NCI-H1694 (cell line): ENCODE measurements at regions not wholly inside any gene's neighbourhood (a gene's known extent, or its start where the extent isn't known, plus 50 kb on each side); places are given as distances from the start of the nearest gene placed in this dataset.

Source experiments
- DNase-seq: peaks from one replicate; lab custom pipeline; 2025; lab: John Stamatoyannopoulos, UW

DNA sequence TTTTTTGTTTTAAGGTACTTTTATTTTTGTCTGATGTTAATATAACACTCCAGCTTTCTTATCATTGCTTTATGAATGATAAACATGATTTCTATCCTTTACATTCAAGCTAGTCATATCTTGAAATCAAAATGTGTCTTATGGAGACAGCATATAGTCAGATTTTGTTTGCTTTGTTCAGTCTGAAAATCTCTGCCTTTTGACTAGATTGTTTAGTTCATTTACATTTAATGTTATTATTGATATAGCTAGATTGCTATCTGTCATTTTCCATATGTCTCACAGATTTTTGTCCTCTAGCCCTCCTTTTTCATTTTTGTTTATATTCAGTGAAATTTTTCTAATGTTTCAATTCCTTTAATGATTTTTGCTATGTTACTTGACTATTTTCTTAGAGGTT, 332.8 kb downstream of the SMOC2 start:
- no peak for DNase-seq

GRCh38 chr6:168765752-168766151, 324.8 kb downstream of the SMOC2 start:
- DNase-seq, result no peak

DNA sequence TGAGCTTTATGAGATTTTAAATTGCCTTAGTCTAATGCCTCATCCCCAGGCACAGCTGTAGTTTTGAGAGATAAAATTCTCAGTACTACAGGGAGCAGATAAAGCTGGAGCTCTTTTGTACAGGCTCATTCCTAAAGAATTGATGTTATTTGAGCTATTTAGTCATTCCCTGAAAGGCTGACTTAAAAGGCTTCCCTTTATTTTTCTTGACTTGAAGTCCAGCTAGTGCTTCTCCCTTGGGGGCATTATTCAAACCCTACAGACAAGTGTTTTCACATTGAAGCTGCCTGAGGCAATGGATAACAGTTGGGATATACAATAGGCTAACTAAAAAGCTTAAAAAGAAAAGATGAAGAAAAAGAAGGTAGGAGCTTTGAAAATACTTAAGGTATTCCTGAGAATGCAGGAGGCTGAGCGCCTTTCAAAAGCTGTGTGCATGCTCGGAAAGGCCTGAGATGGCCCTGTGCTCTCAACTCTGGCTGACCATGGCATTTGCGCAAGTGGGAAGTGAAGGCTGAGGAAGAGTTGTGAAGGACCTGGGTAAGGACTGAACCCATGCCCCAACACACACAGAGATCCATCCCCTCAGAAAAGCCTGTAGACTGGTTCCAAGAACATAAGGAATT, 315.1 kb downstream of the SMOC2 start:
- DNase-seq, result no peak

GRCh38 chr6:168746643-168747042, 305.7 kb downstream of the SMOC2 start:
- DNase-seq, result no peak

DNA sequence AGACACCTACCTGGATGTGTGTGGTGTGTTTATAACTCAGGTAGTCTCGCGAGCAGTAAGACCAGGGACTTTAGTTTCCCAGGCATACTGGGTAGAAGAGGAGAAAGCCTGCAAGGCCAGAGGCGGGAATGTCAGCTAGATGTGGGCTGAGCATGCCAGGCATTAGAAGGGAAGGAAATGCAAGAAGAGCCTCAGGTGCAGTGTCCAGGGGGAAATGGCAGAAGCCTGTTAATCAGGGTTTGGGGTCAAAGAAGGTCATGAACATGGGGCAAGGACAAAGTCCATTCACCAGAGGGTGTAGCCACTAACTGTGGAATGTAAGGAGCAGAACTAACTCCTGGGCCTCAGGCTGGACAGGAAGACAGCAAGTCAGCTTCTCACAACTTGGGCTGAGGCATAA, 305.0 kb downstream of the SMOC2 start:
- no peak for DNase-seq

DNA sequence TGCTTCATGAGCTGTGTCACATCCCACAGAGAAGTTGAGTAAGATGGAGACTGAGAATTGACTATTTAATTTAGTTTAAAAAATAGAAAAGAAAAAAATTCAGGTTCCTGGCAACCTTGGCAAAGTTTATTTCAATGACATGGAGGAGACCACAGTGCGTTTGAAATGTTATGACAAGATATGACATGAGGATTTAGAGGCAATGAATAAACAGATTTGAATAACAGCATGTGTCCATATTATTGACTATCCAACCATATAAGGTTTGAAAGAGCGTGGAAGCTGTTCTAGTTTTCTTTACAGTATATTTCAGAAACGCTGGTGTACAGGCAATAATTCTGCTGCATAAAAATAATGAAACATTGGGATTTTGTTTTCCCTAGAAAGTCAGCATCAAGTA, 303.9 kb downstream of the SMOC2 start:
- no peak for DNase-seq

DNA sequence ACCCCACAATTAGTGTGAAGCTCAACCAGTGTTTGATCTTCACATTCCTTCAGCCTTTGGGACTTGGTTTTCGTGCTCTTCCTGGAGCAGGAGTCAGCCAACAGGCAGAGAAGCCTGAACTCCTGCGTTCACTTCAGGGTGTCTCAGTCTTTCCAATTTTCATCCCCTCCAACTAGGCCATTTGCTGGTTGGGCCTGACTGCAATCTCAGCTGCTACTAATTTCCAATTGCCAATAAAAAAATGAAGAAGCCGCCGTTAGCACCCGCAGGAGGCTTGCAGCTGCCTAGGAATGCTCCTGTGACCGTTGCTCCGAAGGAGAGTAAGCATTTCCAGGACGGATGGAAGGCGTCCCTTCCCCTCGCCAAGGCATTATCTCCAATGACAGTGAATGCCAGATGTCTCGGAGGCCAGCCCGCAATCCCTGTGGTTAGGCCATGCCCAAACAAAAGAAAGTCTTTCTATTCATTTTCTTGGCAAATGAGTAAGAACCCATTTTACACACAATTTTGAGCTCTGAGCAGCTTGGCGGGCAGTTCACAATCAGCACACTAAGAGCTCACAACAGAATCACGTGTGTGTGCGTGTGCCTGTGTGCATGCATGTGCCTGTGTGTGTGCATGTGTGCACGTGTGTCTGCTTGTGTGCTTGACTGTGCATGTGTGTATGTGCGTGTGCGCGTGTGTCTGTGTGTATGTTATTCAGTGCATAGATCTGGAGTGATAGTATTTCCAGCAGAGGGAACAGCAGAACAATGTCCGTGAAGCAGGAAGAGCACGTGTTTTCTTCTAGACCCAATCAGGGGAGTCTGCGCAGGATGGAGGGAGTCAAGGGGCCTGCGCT, 301.2 kb downstream of the SMOC2 start:
- DNase-seq, result no peak

- DNase-seq, result no peak
Observed at GRCh38 chr6:168741305-168741704, 300.3 kb downstream of the SMOC2 start.

DNA sequence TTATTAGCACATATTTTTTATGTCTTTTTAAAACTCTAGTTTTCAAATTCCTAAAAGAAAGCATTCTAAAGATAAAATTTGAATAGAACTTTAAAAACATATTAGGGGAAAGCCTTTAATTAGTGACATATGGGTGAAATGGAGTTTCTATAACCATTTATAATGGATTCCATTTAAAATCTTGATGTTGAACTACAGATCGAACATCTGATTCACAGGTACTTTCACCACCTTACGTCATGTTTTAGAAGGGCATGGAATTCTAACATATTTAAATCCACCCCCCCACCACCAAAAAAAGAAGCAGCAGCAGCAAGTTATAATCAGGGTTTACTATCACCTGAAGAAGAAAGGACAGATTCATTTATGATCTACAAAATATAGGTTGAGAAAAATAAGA, 298.4 kb downstream of the SMOC2 start:
- DNase-seq, result no peak

GRCh38 chr6:168737481-168737880, 296.5 kb downstream of the SMOC2 start:
- DNase-seq, result no peak

DNA sequence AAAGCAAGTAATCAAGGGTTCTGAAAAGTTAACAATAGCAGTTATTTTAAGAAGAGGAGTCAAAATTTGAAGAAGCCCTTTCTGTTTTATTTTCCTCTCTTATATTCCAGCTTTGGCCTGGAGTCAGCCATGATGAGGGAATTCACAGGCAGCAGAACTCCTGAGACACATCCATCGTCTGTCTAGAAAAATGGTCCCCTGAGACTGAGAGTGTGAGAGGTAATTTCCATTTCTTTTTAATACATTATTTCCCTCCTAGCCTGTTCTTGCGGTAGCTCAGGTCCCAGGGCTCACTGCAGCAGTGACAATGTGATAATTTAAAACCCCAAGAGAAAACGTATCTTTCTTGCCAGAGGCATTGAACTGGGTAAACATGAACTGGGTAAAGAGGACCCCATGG, 296.0 kb downstream of the SMOC2 start:
- no peak for DNase-seq

DNA sequence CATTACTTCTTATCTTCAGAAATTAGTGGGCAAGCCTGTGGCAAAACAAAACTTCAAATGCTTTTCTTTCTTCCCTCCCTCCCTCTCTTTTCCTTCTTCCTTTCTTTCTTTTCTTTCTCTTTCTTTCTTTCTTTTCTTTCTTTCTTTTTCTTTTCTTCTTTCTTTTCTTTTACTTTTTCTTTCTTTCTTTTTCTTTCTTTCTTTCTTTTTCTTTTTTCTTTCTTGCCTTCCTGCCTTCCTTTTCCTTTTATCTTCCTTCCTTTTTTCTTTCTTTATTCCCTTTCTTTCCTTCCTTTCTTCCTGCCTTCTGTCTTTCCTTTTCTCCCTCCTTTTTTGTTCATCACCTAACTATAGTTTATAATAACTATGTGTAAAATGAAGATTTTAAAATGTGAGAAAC, 295.1 kb downstream of the SMOC2 start:
- no peak for DNase-seq

DNA sequence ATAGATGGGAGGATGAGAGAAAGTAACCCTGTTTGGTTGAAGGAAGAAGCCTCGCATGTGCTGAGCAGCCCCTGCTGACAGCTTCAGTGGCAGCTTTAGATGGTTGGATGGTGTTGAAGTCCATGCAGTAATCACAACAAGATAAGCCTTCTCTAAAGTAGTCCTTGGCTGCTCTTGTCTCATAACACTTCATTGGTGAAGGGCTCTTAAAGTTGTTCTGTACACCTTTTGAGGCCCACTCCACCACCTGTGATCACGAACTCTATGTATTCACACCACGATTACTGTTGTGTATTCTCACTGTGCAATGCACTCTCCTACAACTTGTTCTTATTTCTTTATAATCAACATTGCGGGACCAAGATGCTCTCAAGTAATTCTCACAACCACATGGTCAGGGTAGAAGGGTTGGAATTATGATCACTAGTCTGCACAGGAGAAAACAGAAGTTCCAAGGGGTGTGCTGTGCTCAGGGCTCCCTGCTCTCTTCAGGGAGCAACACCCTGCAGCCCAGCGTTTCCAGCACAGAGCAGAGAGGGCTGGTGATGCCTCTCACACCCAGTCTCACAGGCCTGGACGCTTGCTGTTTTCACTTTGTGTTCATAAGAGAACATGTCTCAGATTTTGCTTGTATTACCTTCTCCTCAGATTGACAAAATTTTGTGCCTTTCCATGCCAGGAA, 294.4 kb downstream of the SMOC2 start:
- DNase-seq, result no peak

DNA sequence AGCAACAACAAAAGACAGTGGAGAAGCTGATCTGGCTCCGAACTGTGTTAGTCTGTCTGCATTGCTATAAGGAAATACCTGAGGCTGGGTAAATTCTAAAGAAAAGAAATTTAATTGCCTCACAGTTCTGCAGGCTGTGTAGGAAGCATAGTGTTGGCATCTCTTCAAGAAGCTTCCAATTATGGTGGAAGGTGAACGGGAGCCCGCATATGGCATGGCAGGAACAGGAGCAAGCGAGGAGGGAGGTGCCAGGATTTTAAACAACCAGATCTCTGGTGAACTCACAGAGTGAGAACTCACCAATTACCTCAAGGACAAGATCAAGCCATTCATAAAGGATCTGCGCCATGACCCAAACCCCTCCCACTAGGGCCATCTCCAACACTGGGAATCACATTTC, 293.5 kb downstream of the SMOC2 start:
- DNase-seq, result no peak

- DNase-seq, result no peak
Observed at GRCh38 chr6:168732676-168733075, 291.7 kb downstream of the SMOC2 start.

DNA sequence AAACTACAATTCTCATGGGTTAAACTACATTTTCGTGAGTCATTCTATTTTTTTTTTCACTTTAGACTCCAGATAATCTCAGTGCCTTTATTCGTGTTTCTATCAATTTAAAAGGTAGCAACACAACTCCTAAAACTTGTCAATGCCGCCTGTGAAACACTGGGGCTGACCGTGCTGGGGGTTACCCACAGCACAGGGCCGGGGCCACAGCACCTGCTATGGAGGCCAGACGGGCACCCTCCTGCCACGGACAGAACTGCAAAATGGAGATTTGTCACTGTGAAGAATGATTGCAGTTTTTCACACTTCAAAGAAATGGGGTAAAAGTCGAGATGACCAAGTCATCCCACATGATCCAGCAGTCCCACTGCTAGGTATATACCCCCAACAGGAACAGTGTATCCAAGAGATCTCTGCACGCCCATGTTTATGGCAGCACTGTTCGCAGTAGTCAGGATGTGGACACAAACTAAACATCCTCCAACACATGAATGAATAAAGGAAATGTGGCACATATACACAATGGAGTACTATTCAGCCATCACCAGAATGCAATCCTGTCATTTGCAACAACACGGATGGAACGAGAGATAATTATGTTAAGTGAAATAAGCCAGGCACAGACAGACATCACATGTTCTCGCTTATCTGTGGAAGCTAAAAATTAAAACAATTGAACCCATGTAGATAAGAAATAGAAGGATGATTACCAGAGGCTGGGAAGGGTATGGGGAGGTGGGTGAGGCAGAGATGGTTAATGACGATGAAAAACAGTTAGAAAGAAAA, 290.1 kb downstream of the SMOC2 start:
- no peak for DNase-seq

GRCh38 chr6:168728056-168728455, 287.1 kb downstream of the SMOC2 start:
- DNase-seq, result no peak

GRCh38 chr6:168726312-168726856, 285.4 kb downstream of the SMOC2 start:
- no peak for DNase-seq

DNA sequence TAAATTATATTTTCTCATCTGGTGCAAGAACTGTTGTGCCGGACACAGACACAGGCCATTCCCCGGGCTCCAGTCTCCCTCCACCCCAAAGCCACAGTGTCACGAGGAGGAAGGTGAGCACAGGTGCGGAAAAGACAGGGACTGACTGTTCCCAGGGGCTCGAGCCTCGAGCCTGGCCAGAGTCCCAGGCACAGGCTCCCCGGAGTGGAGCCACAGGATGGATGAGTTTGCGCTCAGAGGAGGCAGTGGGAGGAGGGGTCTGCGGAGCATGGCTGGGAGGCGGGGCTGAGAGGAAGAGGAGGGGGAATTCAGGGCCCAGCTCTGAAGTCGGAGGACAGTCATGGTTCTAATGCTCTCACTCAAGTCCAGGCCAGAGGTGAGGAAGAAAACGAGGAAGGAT, 284.8 kb downstream of the SMOC2 start:
- no peak for DNase-seq

GRCh38 chr6:168724669-168725570, 283.9 kb downstream of the SMOC2 start:
- no peak for DNase-seq

DNA sequence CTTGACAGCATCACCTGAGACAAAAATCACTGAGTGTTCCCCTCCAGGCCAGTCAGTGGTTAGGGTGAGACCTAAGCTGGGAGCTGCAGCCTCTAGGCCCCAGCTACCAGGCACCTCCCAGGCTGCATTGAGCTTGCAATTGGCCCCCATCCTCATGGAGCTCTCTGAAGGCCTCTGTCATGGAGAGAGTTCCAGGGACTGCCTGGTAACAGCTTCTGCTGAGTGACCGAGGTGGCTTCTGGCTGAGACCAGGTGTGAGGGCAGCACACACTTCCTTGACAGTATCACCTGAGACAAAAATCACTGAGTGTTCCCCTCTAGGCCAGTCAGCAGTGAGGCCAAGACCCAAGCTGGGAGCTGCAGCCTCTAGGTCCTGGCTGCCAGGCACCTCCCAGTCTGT, 283.0 kb downstream of the SMOC2 start:
- DNase-seq, result no peak
